Nephron (organoid): ENCODE measurements at regions not wholly inside any gene's neighbourhood (a gene's known extent, or its start where the extent isn't known, plus 50 kb on each side); places are given as distances from the start of the nearest gene placed in this dataset.

Source experiments
- H3K27ac Mint-ChIP-seq, 3 experiments: 2 replicates each; pipeline ENCODE4 v1.8.0; 2020; ENCODE audit warnings: mixed read lengths in 3 of 3, mild to moderate bottlenecking in 2 of 3, moderate library complexity in 1 of 3
- H3K27me3 Mint-ChIP-seq: 2 replicates; pipeline ENCODE4 v1.8.0; 2021; ENCODE audit warnings: low read depth, mild to moderate bottlenecking, moderate library complexity, mixed read lengths
- H3K36me3 Mint-ChIP-seq: 2 replicates; pipeline ENCODE4 v1.8.0; 2020; ENCODE audit warnings: low read depth, mixed read lengths
- H3K4me1 Mint-ChIP-seq: 2 replicates; pipeline ENCODE4 v1.8.0; 2020; ENCODE audit warnings: mixed read lengths
- H3K4me3 Mint-ChIP-seq, 3 experiments: 2 replicates each; pipeline ENCODE4 v1.8.0; 2020; ENCODE audit warnings: mild to moderate bottlenecking in 3 of 3, mixed read lengths in 3 of 3, moderate library complexity in 2 of 3
- H3K9me3 Mint-ChIP-seq: 2 replicates; pipeline ENCODE4 v1.8.0; 2020; ENCODE audit warnings: mixed read lengths
- CTCF ChIP-seq, 3 experiments: fragments of 200-600 bp; sonication (generic); IDR thresholded peaks; one replicate each; pipeline ENCODE4 v1.5.0; 2021; ENCODE audit warnings: antibody characterized with exemption in 3 of 3; ENCODE audit not compliant: unreplicated experiment in 3 of 3

DNA sequence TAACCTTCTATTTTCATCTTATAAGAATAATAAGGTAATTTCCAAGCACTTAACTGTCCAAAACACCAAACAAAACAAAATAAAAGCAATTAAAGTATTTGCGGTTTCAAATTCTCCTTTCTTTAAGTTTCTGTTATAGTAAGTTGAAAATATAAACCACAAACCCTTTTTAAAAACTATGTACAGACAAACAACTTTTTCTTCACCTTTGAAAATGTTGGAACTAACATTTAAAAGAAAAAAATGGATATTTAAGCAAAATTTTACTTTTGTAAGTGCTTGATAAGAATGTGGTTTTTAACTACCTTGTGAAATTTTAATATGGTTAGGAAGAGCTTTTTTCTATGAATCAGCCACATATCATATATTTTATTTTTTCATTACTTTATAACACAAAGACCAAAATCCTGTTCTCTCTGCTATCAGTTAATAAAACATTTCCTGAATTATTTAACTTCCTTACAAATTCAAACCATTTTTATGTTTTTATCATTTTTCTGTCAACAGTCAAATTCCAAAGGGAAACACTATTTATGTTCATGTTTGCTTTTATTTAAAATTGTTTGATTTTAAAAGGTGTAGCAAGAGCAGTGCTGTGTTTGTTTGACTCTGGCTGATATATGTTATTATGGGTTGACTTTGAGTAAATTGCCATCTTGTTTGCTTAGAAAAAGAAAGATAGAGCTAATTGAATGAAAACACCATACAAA is 554.1 kb upstream of the KLHL1 start:
- TF ChIP-seq CTCF (IDR thresholded peaks at IDR 0.05; ENCODE audit: unreplicated experiment in 3 of 3), result no peak
- Mint-ChIP-seq H3K4me1 (no peaks in the 10 kb centered on the region), H3K4me3 (no peak overlapping the region), H3K9me3 (no peaks in the 10 kb centered on the region), H3K27me3 (no peaks in the 10 kb centered on the region), H3K27ac (no peak overlapping the region), H3K36me3 (no peaks in the 10 kb centered on the region)

- Mint-ChIP-seq H3K27me3 (no peaks in the 10 kb centered on the region), H3K4me1 (no peaks in the 10 kb centered on the region), H3K27ac (no peak overlapping the region), H3K36me3 (no peaks in the 10 kb centered on the region), H3K4me3 (no peak overlapping the region), H3K9me3 (peaks cover 7% of the 10 kb centered on the region)
- TF ChIP-seq CTCF (IDR thresholded peaks at IDR 0.05; ENCODE audit: unreplicated experiment in 3 of 3), result no peak
Observed at GRCh38 chr13:70644052-70644451, 535.8 kb upstream of the KLHL1 start.

GRCh38 chr13:70634893-70635292 is 526.6 kb upstream of the KLHL1 start:
- TF ChIP-seq CTCF (IDR thresholded peaks at IDR 0.05; ENCODE audit: unreplicated experiment in 3 of 3), result no peak
- Mint-ChIP-seq H3K4me3 (no peak overlapping the region), H3K4me1 (no peaks in the 10 kb centered on the region), H3K27me3 (no peaks in the 10 kb centered on the region), H3K9me3 (peaks cover 2% of the 10 kb centered on the region), H3K36me3 (no peaks in the 10 kb centered on the region), H3K27ac (no peak overlapping the region)

GRCh38 chr13:70630247-70630646 is 522.0 kb upstream of the KLHL1 start:
- no peaks in the 10 kb centered on the region for H3K4me1 Mint-ChIP-seq
- no peaks in the 10 kb centered on the region for H3K27me3 Mint-ChIP-seq
- no peak for TF ChIP-seq CTCF (IDR thresholded peaks at IDR 0.05; ENCODE audit: unreplicated experiment in 3 of 3)
- H3K4me3 Mint-ChIP-seq, result no peak overlapping the region
- H3K9me3 Mint-ChIP-seq, result no peaks in the 10 kb centered on the region
- no peak overlapping the region for H3K27ac Mint-ChIP-seq
- no peaks in the 10 kb centered on the region for H3K36me3 Mint-ChIP-seq

DNA sequence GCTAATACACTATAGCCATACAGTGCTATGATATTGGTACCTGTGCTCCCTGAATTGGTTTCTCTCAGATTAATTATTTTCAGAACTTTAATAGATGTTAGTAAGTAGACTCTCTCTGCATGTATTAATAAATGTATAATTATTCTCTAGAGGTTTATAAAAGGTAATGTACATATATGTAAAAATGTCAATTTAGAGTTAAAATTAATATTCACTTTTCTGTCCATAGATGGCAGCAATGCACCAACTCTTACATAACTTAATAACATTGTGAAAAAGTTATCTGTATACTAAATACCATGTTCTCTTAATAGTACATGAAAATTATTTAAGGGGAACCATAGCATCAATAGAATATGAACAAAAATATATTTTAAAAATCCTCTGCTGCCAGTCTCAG is 515.0 kb upstream of the KLHL1 start:
- H3K9me3 Mint-ChIP-seq, result no peaks in the 10 kb centered on the region
- peak; percentile 40 to 59 (median 43) for TF ChIP-seq CTCF (IDR thresholded peaks at IDR 0.05; ENCODE audit: unreplicated experiment in 3 of 3)
- H3K4me3 Mint-ChIP-seq, result no peak overlapping the region
- H3K36me3 Mint-ChIP-seq, result no peaks in the 10 kb centered on the region
- no peaks in the 10 kb centered on the region for H3K27me3 Mint-ChIP-seq
- H3K4me1 Mint-ChIP-seq, result no peaks in the 10 kb centered on the region
- no peak overlapping the region for H3K27ac Mint-ChIP-seq

DNA sequence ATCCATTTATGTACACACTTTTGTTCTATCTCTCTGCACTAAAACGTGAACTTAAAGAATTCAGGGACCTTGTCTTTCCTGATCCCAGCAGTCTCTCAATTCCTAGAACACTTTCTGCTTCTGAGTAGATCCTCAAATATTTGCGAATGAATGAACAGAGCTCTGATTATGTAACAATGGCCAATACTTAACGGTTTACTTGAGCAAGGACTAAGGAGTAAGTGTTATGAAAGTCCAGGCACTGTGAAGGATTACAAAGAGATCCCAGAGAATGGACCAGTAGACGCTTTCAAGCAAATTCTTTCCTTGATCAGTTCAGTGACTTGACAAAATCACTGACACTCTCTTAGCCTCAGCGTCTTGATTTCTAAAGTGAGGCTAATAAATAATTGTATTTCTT is 514.5 kb upstream of the KLHL1 start:
- Mint-ChIP-seq H3K9me3 (no peaks in the 10 kb centered on the region), H3K27me3 (no peaks in the 10 kb centered on the region), H3K4me1 (no peaks in the 10 kb centered on the region), H3K27ac (no peak overlapping the region), H3K36me3 (no peaks in the 10 kb centered on the region), H3K4me3 (no peak overlapping the region)
- TF ChIP-seq CTCF (IDR thresholded peaks at IDR 0.05; ENCODE audit: unreplicated experiment in 3 of 3), result no peak
